A549 (cell line): ENCODE measurements at regions not wholly inside any gene's neighbourhood (a gene's known extent, or its start where the extent isn't known, plus 50 kb on each side); places are given as distances from the start of the nearest gene placed in this dataset.
"Not testable (repeated sequence)": the region's sequence is repeated elsewhere in the genome, so short reads cannot be mapped to it uniquely, and the experiment has no call there.

ENCODE experiments used
- ATAC-seq, 2 experiments: fragments of 200-7000 bp in 1 of 2; fragments of >200 bp in 1 of 2; cut with Nextera tagmentation in 1 of 2; cut with Tn5 transposase in 1 of 2; 3 replicates each; pipeline versions ENCODE4 v1.8.0 to v1.9.1; 2018 to 2020; ENCODE audit warnings: mild to moderate bottlenecking in 1 of 2, moderate library complexity in 1 of 2
- CTCF ChIA-PET: fragments of 300-600 bp; sonication (Branson Sonifier 250); formaldehyde crosslinking; extraction: SDS; loops from one replicate; lab custom pipeline; 2021; ENCODE audit warnings: antibody characterized with exemption, inconsistent platforms; lab: Yijun Ruan, JAX
- POLR2A ChIA-PET: fragments of 350-600 bp; formaldehyde crosslinking; extraction: SDS; loops from one replicate; lab custom pipeline; 2021; ENCODE audit warnings: antibody characterized with exemption, inconsistent platforms; lab: Yijun Ruan, JAX
- DNase-seq, 2 experiments: peaks; one replicate each; pipeline versions ENCODE4 v3.0.0 to v3.0.0-alpha.2; 2011 to 2016; ENCODE audit warnings: low read depth in 1 of 2, low spot score in 1 of 2
- FAIRE-seq: peaks from 2 replicates; lab custom pipeline; 2011; peaks lifted over from hg19 to GRCh38; lab: Jason Lieb, UNC
- H3K27ac ChIP-seq, 2 experiments: fragments of >200 bp; sonication (Bioruptor Twin); formaldehyde crosslinking; 3 replicates each; pipeline ENCODE4 v1.5.1; 2016 to 2017
- H3K4me1 ChIP-seq: fragments of >200 bp; sonication (Bioruptor Twin); formaldehyde crosslinking; 3 replicates; pipeline ENCODE4 v1.6.1; 2016
- H3K4me2 ChIP-seq: fragments of >200 bp; sonication (Bioruptor Twin); formaldehyde crosslinking; 3 replicates; pipeline ENCODE4 v1.6.1; 2016
- H3K4me3 ChIP-seq: fragments of >200 bp; sonication (Bioruptor Twin); formaldehyde crosslinking; 3 replicates; pipeline ENCODE4 v1.5.1; 2016
- H3K9me3 ChIP-seq: fragments of >200 bp; sonication (Bioruptor Twin); formaldehyde crosslinking; 3 replicates; pipeline ENCODE4 v1.6.1; 2016
- BHLHE40 ChIP-seq: IDR thresholded peaks from 2 replicates; pipeline ENCODE4 v1.6.1; 2012; ENCODE audit warnings: low read depth, low read length, inconsistent platforms
- CBX2 ChIP-seq: fragments of 200-600 bp; sonication (generic); IDR thresholded peaks from 2 replicates; pipeline ENCODE4 v1.6.1; 2016; ENCODE audit warnings: low read depth, mild to moderate bottlenecking, borderline replicate concordance
- CEBPB ChIP-seq, 2 experiments: fragments of >200 bp in 1 of 2; sonication (Bioruptor Twin) in 1 of 2; formaldehyde crosslinking in 1 of 2; IDR thresholded peaks; 2 replicates each; pipeline ENCODE4 v1.6.1; 2012 to 2016
- CHD4 ChIP-seq: fragments of 200-600 bp; sonication (generic); IDR thresholded peaks from 2 replicates; pipeline ENCODE4 v1.6.1; 2016; ENCODE audit warnings: antibody characterized with exemption, mild to moderate bottlenecking, borderline replicate concordance
- EHF ChIP-seq: fragments of 250-450 bp; sonication (Bioruptor Pico); IDR thresholded peaks from 2 replicates; pipeline ENCODE4 v1.5.0; 2020; ENCODE audit warnings: mild to moderate bottlenecking
- EHMT2 ChIP-seq: fragments of 200-600 bp; sonication (generic); IDR thresholded peaks from 2 replicates; pipeline ENCODE4 v1.6.1; 2016; ENCODE audit warnings: antibody characterized with exemption, low read depth, mild to moderate bottlenecking, moderate library complexity
- FOSB ChIP-seq: fragments of 250-450 bp; sonication (Bioruptor Pico); IDR thresholded peaks from 2 replicates; pipeline ENCODE4 v1.5.0; 2020; ENCODE audit warnings: mild to moderate bottlenecking, moderate library complexity
- HES2 ChIP-seq: fragments of >200 bp; sonication (Bioruptor Twin); formaldehyde crosslinking; IDR thresholded peaks from 2 replicates; pipeline ENCODE4 v1.6.1; 2016
- HOXB13 ChIP-seq: fragments of 250-450 bp; sonication (Bioruptor Pico); IDR thresholded peaks from 2 replicates; pipeline ENCODE4 v1.5.0; 2020; ENCODE audit warnings: low read depth, mild to moderate bottlenecking, moderate library complexity
- HOXB5 ChIP-seq: fragments of 250-450 bp; sonication (Bioruptor Pico); IDR thresholded peaks from 2 replicates; pipeline ENCODE4 v1.5.0; 2020; ENCODE audit warnings: mild to moderate bottlenecking, moderate library complexity
- JUNB ChIP-seq: fragments of >200 bp; sonication (Bioruptor Twin); formaldehyde crosslinking; IDR thresholded peaks from 2 replicates; pipeline ENCODE4 v1.6.1; 2016
- KDM1A ChIP-seq: fragments of 200-600 bp; sonication (generic); IDR thresholded peaks from 2 replicates; pipeline ENCODE4 v1.6.1; 2016; ENCODE audit warnings: low read depth, mild to moderate bottlenecking
- KDM5A ChIP-seq: fragments of 200-600 bp; sonication (generic); IDR thresholded peaks from 2 replicates; pipeline ENCODE4 v1.6.1; 2016; ENCODE audit warnings: antibody characterized with exemption, mild to moderate bottlenecking
- MAFK ChIP-seq: fragments of 450-650 bp; IDR thresholded peaks from 2 replicates; pipeline ENCODE4 v1.6.1; 2014; ENCODE audit not compliant: partially characterized antibody
- MAX ChIP-seq: IDR thresholded peaks from 2 replicates; pipeline ENCODE4 v1.6.1; 2012
- MAZ ChIP-seq: fragments of 150-350 bp; IDR thresholded peaks from 2 replicates; pipeline ENCODE4 v1.6.1; 2014; ENCODE audit warnings: antibody characterized with exemption, low read depth, low read length, borderline replicate concordance
- NR3C1 ChIP-seq: fragments of >200 bp; sonication (Bioruptor Twin); formaldehyde crosslinking; IDR thresholded peaks from 3 replicates; pipeline ENCODE4 v1.6.1; 2017
- POLR2AphosphoS2 ChIP-seq: conservative IDR thresholded peaks from 2 replicates; pipeline ENCODE4 v1.6.1; 2012; ENCODE audit warnings: low read length, improper control_type of control experiment, inconsistent platforms
- RAD21 ChIP-seq, 2 experiments: fragments of >200 bp in 1 of 2; sonication (Bioruptor Twin) in 1 of 2; formaldehyde crosslinking in 1 of 2; IDR thresholded peaks in 1 of 2; conservative IDR thresholded peaks in 1 of 2; 2 replicates in 1 of 2; 3 replicates in 1 of 2; pipeline ENCODE4 v1.6.1; 2012 to 2018; ENCODE audit warnings: inconsistent platforms in 1 of 2
- RCOR1 ChIP-seq: fragments of 150-350 bp; IDR thresholded peaks from 2 replicates; pipeline ENCODE4 v1.6.1; 2014; ENCODE audit warnings: antibody characterized with exemption, low read length, low read depth
- REST ChIP-seq: fragments of 200-600 bp; sonication (generic); IDR thresholded peaks from 2 replicates; pipeline ENCODE4 v1.6.1; 2016; ENCODE audit warnings: antibody characterized with exemption, mild to moderate bottlenecking, moderate library complexity
- SMC3 ChIP-seq: fragments of >200 bp; sonication (Bioruptor Twin); formaldehyde crosslinking; IDR thresholded peaks from 3 replicates; pipeline ENCODE4 v1.6.1; 2018; ENCODE audit warnings: inconsistent platforms
- SREBF2 ChIP-seq: fragments of 450-650 bp; IDR thresholded peaks from 2 replicates; pipeline ENCODE4 v1.6.1; 2014; ENCODE audit warnings: mild to moderate bottlenecking, moderate library complexity
- ZFP36 ChIP-seq: fragments of 450-650 bp; IDR thresholded peaks from 2 replicates; pipeline ENCODE4 v1.6.1; 2014; ENCODE audit warnings: borderline replicate concordance; ENCODE audit not compliant: partially characterized antibody
- WGBS: methylation state at CpG from one replicate; pipeline ENCODE4 v1.1.6; 2017; ENCODE audit errors: missing lambda C conversion rate; 5-methylcytosine and 5-hydroxymethylcytosine counted together

GRCh38 chr3:177657243-177657642 lies 460.0 kb upstream of the TBL1XR1 start:
- ChIA-PET POLR2A (no interaction called here), CTCF (no interaction called here)
- H3K9me3 ChIP-seq, result no peaks in the 10 kb centered on the region
- H3K4me1 ChIP-seq, result no peaks in the 10 kb centered on the region
- H3K4me2 ChIP-seq, result no peak overlapping the region
- no peak overlapping the region for H3K27ac ChIP-seq
- TF ChIP-seq SREBF2 (no peak), HOXB13 (CRISPR knock-in tag) (no peak), MAX (no peak), EHF (CRISPR knock-in tag) (no peak), SMC3 (no peak), KDM1A (no peak), RCOR1 (no peak), FOSB (CRISPR knock-in tag) (no peak), REST (no peak), EHMT2 (no peak), CEBPB (IDR thresholded peaks at IDR 0.05) (no peak), NR3C1 (no peak), CHD4 (no peak), JUNB (no peak), KDM5A (no peak), POLR2AphosphoS2 (no peak)
- ATAC-seq (no peak), FAIRE-seq (no peak), DNase-seq (no peak)
- no peak overlapping the region for H3K4me3 ChIP-seq
- 75% methylated on average over 4 of the region's 4 CpGs for WGBS

- ChIA-PET CTCF (no interaction called here), POLR2A (no interaction called here)
- H3K9me3 ChIP-seq, result no peaks in the 10 kb centered on the region
- FAIRE-seq (no peak), ATAC-seq (no peak), DNase-seq (no peak)
- no peak overlapping the region for H3K27ac ChIP-seq
- TF ChIP-seq CBX2 (no peak), HOXB5 (CRISPR knock-in tag) (no peak), MAFK (no peak), HES2 (no peak), EHMT2 (no peak), ZFP36 (no peak), MAZ (no peak), BHLHE40 (no peak), RAD21 (conservative IDR thresholded peaks at IDR 0.05 in 1 of 2, IDR thresholded peaks at IDR 0.05 in 1 of 2) (no peak)
- H3K4me2 ChIP-seq, result no peak overlapping the region
- H3K4me3 ChIP-seq, result no peak overlapping the region
- no peaks in the 10 kb centered on the region for H3K4me1 ChIP-seq
Observed at GRCh38 chr3:177658354-177658753, 461.1 kb upstream of the TBL1XR1 start.

- H3K4me1 ChIP-seq, H3K27ac ChIP-seq, DNase-seq, CTCF ChIA-PET, POLR2A ChIA-PET, H3K4me2 ChIP-seq, H3K9me3 ChIP-seq, ATAC-seq, H3K4me3 ChIP-seq, FAIRE-seq: not testable (repeated sequence)
- WGBS, result 83% methylated on average over 12 of the region's 17 CpGs
Observed at GRCh38 chr3:177664380-177665103, 467.3 kb upstream of the TBL1XR1 start.
